Esophagus muscularis mucosa (tissue), 4 donors: ENCODE measurements at regions not wholly inside any gene's neighbourhood (a gene's known extent, or its start where the extent isn't known, plus 50 kb on each side); places are given as distances from the start of the nearest gene placed in this dataset.

Source experiments
- DNase-seq: peaks from one replicate; pipeline ENCODE4 v3.0.0-alpha.2; 2017; ENCODE audit errors: extremely low spot score
- H3K27ac ChIP-seq, 4 donors: fragments of 200-600 bp; sonication (generic); replicated peaks in 1 of 4; 1 replicate in 3 of 4; 2 replicates in 1 of 4; pipeline ENCODE4 v1.5.1; 2016 to 2019; ENCODE audit warnings: mild to moderate bottlenecking in 1 of 4
- H3K27me3 ChIP-seq, 4 donors: fragments of 200-600 bp; sonication (generic); one replicate each; pipeline versions ENCODE4 v1.5.1 to v1.6.0; 2016 to 2019
- H3K36me3 ChIP-seq, 4 donors: fragments of 200-600 bp; sonication (generic); one replicate each; pipeline ENCODE4 v1.5.1; 2016 to 2019
- H3K4me1 ChIP-seq, 4 donors: fragments of 200-600 bp; sonication (generic); one replicate each; pipeline ENCODE4 v1.5.1; 2016 to 2019
- H3K4me3 ChIP-seq, 4 donors: fragments of 200-600 bp; sonication (generic); 1 replicate in 2 of 4; 2 replicates in 2 of 4; pipeline ENCODE4 v1.5.1; 2016 to 2019; ENCODE audit warnings: mild to moderate bottlenecking in 4 of 4, moderate library complexity in 1 of 4
- H3K9me3 ChIP-seq, 4 donors: fragments of 200-600 bp; sonication (generic); 1 replicate in 3 of 4; 2 replicates in 1 of 4; pipeline ENCODE4 v1.5.1; 2016 to 2019
- CTCF ChIP-seq, 3 experiments: fragments of 200-600 bp in 2 of 3; fragments of 450-650 bp in 1 of 3; sonication (generic) in 2 of 3; IDR thresholded peaks; one replicate each; pipeline ENCODE4 v1.5.1; 2017 to 2019; ENCODE audit warnings: antibody characterized with exemption in 3 of 3, mild to moderate bottlenecking in 2 of 3, moderate library complexity in 1 of 3
- EP300 ChIP-seq: sonication (generic); formaldehyde crosslinking; IDR thresholded peaks from one replicate; pipeline ENCODE4 v1.6.1; 2017; ENCODE audit warnings: antibody characterized with exemption
- POLR2A ChIP-seq: fragments of 450-650 bp; IDR thresholded peaks from one replicate; pipeline ENCODE4 v1.6.1; 2017; ENCODE audit warnings: antibody characterized with exemption, moderate library complexity, mild to moderate bottlenecking, low read depth
- POLR2AphosphoS5 ChIP-seq, 2 donors: sonication (generic); formaldehyde crosslinking; IDR thresholded peaks; one replicate each; pipeline ENCODE4 v1.6.1; 2017; ENCODE audit warnings: antibody characterized with exemption in 2 of 2
- WGBS: methylation state at CpG from one replicate; pipeline ENCODE4 v1.1.5; 2018; 5-methylcytosine and 5-hydroxymethylcytosine counted together
- intact Hi-C: fragments of 100-400 bp; cut with DNase I; formaldehyde crosslinking; loops from one replicate; pipeline ENCODE4 v1.15.1; 2023

GRCh38 chrX:55167124-55167803, 52.9 kb upstream of the PAGE5 start:
- Histone ChIP-seq H3K4me1 (no peaks in the 10 kb centered on the region), H3K4me3 (no peak overlapping the region), H3K36me3 (no peaks in the 10 kb centered on the region), H3K27ac (no peak overlapping the region), H3K27me3 (no peaks in the 10 kb centered on the region), H3K9me3 (no peaks in the 10 kb centered on the region)
- WGBS = 76% methylated on average over 3 of the region's 3 CpGs
- no peak for DNase-seq
- intact Hi-C loops = no loop called here
- TF ChIP-seq EP300 (no peak), POLR2AphosphoS5 (IDR thresholded peaks at IDR 0.05) (no peak), CTCF (IDR thresholded peaks at IDR 0.05) (no peak), POLR2A (no peak)

GRCh38 chrX:55167901-55168300, 52.2 kb upstream of the PAGE5 start:
- WGBS = 85% methylated on average over 4 of the region's 4 CpGs
- H3K4me1 ChIP-seq = no peaks in the 10 kb centered on the region
- TF ChIP-seq POLR2AphosphoS5 (IDR thresholded peaks at IDR 0.05) (no peak), CTCF (IDR thresholded peaks at IDR 0.05) (no peak), POLR2A (no peak), EP300 (no peak)
- intact Hi-C loops = no loop called here
- H3K27me3 ChIP-seq = no peaks in the 10 kb centered on the region
- H3K4me3 ChIP-seq = no peak overlapping the region
- H3K27ac ChIP-seq = no peak overlapping the region
- no peaks in the 10 kb centered on the region for H3K36me3 ChIP-seq
- DNase-seq = no peak
- H3K9me3 ChIP-seq = no peaks in the 10 kb centered on the region

GRCh38 chrX:55169782-55170181, 50.4 kb upstream of the PAGE5 start:
- DNase-seq = no peak
- Histone ChIP-seq H3K9me3 (no peaks in the 10 kb centered on the region), H3K4me3 (no peak overlapping the region), H3K27ac (no peak overlapping the region), H3K4me1 (no peaks in the 10 kb centered on the region), H3K36me3 (no peaks in the 10 kb centered on the region), H3K27me3 (no peaks in the 10 kb centered on the region)
- intact Hi-C loops = no loop called here
- TF ChIP-seq CTCF (IDR thresholded peaks at IDR 0.05) (no peak), POLR2A (no peak), POLR2AphosphoS5 (IDR thresholded peaks at IDR 0.05) (no peak), EP300 (no peak)
